Activated CD4-positive, alpha-beta T cell treated with anti-CD3 and anti-CD28 coated beads, Interleukin-2, amount 50 U/mL, for 48 hours (primary cell): ENCODE measurements at regions not wholly inside any gene's neighbourhood (a gene's known extent, or its start where the extent isn't known, plus 50 kb on each side); places are given as distances from the start of the nearest gene placed in this dataset.
"Not testable (repeated sequence)": the region's sequence is repeated elsewhere in the genome, so short reads cannot be mapped to it uniquely, and the experiment has no call there.

Experiments
- DNase-seq, 2 experiments: peaks; one replicate each; pipeline ENCODE4 v3.0.0-alpha.2; 2020

DNA sequence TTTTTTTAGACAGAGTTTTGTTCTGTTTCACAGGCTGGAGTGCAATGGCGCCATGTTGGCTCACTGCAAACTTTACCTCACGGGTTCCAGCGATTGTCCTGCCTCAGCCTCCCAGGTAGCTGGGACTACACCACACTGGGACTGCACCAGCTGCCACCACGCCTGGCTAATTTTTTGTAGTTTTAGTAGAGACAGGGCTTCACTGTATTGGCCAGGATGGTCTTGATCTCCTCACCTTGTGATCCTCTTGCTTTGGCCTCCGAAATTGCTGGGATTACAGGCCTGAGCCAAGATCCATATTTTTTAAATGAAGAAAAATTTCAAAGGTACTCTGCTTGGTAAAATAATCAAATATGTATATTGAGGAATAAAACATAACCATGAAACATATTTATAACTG is 195.8 kb upstream of the TPTE start:
- DNase-seq = peak; percentile 28 to 43

DNA sequence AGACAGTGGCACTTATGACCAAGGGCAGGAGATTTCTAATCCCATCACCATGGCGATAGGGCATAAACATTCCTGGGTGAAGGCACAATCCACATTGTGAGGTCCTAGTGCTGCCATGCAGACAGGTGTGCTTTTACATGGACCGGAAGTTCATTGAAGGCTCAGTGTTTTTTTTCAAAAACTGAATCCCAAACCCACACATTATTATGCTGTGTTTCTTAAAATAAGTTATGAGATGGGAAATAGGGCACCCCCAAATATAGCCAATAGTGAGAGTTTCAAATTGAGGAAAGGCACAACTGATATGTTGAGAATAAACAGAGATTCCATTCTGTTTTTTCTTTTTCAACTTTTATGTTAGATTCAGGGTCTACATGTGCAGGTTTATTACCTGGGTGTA is 195.2 kb upstream of the TPTE start:
- not testable (repeated sequence) for DNase-seq

DNA sequence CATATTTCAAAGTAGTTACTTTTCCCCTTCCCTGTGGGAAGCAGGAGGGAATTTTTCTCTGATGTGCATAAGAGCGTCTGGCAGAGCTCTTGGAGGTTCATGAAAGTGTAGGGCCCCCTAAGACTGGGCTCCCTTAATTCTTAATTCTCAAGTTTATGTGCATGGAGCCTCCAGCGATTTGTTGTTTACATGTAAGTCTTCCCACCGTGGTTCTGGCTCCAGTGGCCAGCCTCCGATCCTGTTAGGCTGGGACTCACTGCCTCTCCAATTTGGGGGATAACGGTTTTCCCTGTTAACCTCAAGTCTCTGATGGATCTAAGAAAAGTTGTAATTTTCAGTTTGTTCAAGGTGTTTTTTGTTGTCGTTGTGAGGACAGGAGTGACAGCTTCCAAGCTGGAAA is 192.7 kb upstream of the TPTE start:
- not testable (repeated sequence) for DNase-seq

DNA sequence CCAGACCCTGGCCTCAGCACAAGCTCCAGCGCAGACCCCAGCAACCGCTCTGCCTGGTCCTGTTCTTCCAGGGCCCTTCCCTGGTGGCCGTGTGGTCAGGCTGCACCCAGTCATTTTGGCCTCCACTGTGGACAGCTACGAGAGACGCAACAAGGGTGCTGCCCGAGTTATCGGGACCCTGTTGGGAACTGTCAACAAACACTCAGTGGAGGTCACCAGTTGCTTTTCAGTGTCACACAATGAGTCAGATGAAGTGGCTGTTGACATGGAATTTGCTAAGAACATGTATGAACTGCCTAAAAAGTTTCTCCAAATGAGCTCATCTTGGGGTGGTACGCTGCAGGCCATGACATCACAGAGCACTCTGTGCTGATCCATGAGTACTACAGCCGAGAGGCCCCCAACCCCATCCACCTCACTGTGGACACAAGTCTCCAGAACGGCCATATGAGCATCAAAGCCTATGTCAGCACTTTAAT is 190.7 kb upstream of the TPTE start:
- not testable (repeated sequence) for DNase-seq

DNA sequence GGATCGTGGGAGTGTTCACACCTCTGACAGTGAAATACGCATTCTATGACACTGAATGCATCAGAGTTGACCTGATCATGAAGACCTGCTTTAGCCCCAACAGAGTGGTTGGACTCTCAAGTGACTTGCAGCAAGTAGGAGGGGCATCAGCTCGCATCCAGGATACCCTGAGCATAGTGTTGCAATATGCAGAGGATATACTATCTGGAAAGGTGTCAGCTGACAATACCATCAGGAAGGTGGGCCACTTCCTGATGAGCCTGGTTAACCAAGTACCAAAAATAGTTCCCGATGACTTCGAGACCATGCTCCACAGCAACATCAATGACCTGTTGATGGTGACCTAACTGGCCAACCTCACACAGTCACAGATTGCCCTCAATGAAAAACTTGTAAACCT is 190.2 kb upstream of the TPTE start:
- not testable (repeated sequence) for DNase-seq

DNA sequence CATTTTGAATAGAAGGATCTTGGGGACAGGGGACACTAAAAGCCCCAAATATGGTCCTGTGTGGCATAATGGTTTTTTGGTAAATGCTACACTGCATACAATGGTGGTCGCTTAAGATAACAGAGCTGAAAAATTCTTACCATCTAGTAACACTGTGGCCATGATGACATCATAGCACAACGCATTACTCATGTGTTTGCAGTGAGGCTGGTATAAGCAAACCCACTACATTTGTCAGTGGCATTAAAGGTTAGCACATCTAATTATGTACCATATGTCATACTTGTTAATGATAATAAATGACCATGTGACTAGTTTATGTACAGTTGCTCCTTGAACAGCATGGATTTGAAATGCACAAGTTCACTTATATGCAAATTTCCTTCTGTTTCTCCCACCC is 188.4 kb upstream of the TPTE start:
- DNase-seq = not testable (repeated sequence)

DNA sequence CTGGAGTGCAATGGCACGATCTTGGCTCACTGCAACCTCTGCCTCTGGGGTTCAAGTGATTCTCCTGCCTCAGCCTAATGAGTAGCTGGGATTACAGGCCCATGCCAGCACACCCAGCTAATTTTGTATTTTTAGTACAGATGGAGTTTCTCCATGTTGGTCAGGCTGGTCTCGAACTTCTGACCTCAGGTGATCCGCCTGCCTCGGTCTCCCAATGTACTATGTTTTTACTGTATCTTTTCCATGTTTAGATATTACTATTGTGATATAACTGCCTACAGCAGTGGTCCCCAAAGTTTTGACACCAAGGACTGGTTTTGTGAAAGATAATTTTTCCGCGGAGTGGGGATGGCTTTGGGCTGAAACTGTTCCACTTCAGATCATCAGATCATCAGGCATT is 187.0 kb upstream of the TPTE start:
- DNase-seq = not testable (repeated sequence)

DNA sequence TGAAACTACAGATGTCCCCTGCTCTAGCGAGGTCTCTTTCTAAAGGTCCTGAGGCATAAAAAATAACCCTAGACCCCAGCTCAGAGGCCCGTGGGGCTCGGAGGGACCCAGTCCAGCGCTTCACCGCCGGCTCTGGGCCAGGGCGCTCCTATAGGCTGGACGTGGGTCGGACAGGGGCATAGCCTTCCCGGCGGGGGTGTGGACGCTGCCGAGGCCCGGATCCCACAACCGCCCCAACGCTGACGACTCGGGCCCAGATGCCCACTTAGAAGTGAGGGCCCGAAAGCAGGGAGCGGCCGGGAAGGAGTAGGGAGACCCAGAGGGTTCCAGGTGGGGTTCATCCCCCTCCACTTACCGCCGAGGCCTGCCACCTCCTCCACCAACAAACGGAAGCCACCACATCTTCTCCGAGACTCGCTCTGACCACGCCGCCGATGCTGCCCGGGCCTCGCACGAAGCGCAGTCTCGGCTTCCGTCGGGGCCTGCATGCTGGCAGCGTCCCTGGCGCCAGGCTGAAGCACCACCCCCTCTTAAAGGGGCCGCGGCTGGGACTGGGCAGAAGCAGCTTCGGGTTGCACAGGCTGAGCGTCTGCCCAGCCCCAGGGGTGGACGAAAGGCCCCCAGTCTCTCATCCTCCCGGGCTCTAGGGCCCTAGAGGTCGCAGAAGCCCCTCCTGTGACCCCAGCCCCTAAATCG is 179.0 kb upstream of the TPTE start:
- DNase-seq = not testable (repeated sequence)

DNA sequence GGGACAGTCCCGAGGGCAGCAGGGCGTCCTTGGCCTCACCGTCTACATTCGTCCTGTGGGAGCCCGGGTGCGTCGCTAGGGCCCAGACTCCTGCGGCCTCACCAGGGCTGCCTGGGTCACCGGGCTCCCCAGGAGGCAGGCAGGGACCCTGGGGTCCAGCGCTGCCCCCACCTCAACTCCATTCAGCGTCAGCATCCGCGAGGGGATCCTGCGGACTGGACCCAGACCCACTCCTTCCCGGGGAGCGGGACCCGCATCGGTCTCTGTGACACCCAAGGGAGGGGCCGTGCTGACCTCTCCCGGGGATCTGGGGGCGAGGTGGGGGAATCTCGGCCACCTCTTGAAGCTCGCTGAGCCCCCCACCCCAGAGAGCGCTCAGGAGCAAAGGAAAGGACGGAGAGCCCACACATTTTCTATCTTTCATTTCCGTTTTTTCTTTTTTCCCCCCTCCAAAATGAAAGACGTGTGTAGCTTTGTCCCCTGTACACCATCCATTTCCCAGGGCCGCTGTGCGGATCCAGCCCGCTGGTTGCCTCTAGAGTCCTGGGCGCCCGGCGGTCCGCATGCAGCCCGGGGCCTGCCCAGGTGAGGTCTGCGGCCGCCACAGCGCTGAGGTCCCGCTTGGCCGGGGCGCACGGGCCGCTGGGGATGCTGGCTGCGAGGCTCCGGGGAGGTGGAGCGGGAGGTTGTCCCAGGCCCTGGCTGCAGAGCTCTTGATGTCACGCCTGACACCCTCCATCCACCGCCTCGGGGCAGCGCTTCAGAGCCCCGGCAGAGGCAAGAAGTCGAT is 178.0 kb upstream of the TPTE start:
- not testable (repeated sequence) for DNase-seq

DNA sequence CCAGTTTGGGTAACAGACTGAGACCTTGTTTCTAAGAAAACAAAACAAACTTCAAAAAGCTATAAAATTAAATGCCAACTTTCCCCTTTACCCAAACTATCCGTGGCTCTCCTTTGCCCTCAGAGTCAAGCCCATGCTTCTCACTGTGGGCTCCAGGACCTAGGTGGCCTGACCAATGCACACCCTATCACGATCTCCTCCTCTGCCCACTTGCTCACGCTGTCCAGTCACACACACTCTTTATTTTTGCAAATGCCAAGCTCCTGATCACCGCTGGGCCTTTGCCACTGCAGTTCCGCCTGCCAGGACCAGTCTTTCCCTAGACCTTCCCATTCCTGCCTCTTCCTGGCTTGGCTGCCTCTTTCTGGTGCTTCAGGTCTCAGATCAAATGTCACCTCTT is 177.1 kb upstream of the TPTE start:
- not testable (repeated sequence) for DNase-seq

DNA sequence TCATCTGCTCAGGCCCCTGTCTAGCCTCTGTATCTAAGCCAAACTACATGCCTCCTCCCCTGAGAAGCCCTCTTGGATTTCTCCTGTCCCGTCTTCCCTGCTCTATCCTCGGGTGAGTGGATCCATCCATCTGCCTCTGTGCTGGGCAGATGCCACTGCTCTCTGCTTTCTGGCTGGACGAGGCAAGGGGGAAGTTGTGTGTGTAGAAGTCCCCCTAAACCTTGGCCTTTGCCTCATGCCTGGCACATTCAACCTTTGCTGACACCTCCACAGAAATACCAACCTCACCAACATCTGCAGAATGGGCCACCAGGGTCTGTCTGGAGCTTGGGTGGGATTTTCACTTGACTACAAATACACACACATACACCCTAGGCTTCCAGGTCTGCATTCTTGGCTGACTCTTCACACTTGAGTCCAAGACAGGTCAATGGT is 176.2 kb upstream of the TPTE start:
- not testable (repeated sequence) for DNase-seq

DNA sequence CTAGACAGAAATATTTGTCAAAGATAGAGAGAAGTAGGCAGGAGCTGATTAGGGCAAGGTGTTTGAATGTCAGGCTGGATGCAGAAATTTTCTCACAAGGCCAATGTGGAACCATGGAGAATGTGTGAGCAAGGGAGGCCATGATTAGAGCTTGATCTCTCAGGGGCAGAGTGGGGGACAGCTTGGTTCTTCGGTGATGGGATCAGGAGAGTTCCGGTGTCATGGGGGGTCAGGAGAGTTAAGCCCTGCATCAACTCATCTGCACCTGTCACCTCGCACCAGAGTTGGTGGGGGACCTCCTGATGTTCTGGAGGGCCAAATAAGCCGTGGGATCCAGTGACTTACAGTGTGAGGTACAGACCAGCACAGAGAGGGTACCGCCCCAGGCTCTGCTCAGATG is 175.1 kb upstream of the TPTE start:
- DNase-seq = not testable (repeated sequence)

DNA sequence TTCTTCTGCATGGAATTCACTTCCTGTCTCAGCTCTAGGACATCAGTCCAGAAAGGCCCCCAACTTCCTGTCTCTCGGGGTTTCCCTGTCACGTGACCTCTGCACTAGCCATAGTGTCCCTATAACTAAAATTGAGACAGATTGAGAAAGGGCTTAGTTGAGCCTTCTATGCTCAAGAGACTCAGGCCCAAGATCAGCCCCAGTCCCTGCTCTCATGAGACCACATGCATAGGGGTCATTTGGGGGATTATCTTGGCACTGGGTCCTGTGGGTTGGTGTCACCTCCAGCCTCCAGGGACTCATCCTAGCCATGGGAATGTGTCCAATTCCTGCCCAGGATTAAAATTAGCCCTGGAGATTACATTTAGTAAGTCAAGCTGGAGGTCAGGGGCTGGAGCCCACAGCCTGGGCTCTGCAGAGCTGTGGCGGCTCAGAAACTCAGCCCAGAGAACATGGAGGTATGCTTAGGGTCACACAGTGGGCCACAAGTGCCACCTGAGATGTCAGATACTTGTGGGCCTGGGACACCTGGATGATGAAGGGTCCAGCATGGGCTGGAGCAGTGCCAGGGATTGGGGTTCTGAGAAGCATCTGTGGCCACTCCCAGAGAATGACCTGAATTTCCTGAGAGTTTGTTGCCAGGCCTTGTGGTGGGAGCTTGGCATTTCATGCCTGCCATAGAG is 174.3 kb upstream of the TPTE start:
- not testable (repeated sequence) for DNase-seq

DNA sequence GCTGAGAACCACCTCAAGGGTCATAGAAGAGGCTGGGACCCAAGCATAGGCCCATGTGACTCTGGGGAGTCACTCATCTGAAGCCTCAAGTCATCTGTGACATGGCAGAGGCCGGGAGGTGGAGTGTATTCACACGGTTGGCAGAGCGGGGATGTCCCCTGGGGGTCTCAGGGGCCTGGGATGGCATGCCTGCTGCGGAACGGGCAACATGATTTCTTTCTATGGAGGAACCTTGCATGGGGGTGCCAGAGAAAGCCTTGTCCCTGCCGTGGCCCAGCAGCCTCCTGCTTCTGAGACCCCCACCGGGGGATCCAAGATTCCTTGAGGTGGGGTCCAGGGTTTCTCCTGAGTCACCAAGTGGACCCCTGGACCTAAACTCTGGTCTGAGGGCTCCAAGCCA is 173.7 kb upstream of the TPTE start:
- not testable (repeated sequence) for DNase-seq

DNA sequence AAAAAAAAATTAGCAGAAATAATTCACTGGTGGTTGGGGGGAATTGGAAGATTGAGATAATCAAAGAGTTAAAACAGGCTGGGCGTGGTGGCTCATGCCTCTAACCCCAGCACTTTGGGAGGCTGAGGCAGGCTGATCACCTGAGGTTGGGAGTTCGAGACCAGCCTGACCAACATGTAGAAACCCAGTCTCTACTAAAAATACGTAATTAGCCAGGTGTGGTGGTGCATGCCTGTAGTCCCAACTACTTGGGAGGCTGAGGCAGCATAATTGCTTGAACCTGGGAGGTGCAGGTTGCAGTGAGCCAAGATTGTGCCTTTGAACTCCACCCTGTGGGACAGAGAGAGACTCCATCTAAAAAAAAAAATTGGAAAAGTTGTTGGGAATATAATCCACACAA is 173.2 kb upstream of the TPTE start:
- not testable (repeated sequence) for DNase-seq

DNA sequence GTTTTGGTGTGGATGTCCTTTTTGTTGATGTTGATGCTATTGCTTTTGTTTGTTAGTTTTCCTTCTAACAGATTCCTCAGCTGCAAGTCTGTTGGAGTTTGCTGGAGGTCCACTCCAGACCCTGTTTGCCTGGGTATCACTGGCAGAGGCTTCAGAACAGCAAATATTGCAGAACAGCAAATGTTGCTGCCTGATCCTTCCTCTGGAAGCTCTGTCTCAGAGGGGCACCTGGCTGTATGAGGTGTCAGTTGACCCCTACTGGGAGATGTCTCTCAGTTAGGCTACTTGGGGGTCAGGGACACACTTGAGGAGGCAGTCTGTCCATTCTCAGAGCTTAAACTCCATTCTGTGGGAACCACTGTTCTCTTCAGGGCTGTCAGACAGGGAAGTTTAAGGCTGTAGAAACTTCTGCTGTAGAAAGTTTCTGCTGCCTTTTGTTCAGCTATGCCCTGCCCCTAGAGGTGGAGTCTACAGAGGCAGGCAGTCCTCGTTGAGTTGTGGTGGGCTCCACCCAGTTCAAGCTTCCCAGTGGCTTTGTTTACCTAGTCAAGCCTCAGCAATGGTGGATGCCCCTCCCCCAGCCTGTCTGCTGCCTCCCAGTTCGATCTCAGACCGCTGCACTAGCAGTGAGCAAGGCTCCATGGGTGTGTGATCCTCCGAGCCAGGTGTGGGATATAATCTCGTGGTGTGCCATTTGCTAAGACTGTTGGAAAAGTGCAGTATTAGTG is 166.4 kb upstream of the TPTE start:
- not testable (repeated sequence) for DNase-seq

DNA sequence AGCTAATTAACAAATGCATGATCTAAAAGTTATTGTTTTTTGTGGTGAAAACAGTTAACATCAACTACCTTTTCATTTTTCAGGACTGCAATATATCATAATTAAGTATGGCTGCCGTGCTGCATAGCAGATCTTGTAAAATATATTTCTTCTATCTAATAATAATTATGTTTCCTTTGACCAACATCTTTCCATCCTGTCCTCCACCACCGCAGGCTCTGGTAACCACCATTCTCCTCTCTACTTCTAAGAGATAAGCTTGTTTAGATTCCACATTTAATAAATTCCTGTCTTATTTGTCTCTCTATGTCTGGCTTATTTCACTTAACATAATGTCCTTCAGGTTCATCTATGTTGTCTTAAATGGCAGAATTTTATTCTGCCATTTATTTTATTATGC is 162.3 kb upstream of the TPTE start:
- not testable (repeated sequence) for DNase-seq

DNA sequence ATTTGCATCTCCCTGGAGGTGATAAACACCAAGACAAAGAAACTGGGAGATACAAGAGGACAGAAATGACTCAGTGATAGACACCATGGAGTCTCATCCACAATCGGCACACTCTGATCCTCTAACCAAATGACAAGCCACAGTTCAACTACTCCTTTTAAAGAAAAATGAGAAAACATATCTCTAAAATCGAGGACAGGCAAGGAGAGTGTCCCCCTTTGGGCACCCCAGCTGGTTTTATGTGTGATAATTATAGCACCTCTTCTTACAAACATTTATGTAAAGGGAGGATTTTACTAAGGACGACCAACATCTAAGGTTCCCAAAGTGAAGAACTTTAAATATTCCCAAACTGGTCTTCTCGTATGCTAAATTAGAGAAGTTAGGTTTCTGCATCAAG is 161.5 kb upstream of the TPTE start:
- not testable (repeated sequence) for DNase-seq

DNA sequence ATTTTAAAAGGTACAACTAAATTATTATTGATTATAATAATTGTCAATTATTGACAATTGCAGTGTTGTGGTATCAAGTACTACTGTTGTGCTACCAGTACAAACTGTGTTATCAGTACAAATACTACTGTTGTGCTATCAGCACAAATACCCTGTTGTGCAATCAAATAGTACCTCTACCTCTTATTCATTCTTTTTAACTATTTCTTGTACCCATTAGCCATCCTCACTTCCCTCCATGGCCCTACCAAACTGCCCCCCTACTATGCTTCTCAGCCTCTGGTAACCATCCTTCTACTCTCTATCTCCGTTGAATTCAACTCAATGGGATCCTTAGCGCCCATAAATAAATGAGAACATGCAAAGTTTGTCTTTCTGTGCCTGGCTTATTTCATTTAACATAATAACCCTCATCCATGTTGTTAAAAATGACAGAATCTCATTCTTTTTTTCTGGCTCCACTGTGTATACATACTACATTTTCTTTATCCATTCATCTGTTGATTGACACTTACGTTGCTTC is 160.1 kb upstream of the TPTE start:
- DNase-seq = not testable (repeated sequence)

DNA sequence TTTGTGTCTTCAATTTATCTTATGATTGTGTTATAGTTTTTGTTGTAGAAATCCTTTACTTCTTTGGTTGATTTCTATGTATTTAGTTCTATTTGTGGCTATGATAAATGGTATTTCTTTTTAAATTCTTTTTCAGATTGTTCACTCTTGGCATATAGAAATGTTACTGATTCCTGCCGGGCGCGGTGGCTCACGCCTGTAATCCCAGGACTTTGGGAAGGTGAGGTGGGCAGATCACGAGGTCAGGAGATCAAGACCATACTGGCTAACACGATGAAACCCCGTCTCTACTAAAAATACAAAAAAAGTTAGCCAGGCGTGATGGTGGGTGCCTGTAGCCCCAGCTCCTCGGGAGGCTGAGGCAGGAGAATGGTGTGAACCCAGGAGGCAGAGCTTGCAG is 158.6 kb upstream of the TPTE start:
- DNase-seq = not testable (repeated sequence)

DNA sequence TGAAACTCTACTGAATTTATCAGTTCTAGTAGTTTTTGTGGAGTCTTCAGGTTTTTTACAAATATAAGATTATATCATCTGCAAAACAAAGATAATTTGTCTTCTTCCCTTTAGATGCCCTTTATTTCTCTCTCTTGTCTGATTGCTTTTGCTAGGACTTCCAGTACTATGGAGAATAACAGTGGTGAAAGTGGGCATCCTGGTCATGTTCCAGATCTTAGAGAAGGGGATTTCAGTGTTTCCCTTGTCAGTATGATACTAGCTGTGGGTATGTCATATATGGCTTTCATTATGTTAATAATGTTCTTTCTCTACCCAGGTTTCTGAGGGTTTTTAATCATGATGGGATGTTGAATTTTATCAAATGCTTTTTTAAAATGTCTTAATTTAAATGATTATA is 158.1 kb upstream of the TPTE start:
- not testable (repeated sequence) for DNase-seq

DNA sequence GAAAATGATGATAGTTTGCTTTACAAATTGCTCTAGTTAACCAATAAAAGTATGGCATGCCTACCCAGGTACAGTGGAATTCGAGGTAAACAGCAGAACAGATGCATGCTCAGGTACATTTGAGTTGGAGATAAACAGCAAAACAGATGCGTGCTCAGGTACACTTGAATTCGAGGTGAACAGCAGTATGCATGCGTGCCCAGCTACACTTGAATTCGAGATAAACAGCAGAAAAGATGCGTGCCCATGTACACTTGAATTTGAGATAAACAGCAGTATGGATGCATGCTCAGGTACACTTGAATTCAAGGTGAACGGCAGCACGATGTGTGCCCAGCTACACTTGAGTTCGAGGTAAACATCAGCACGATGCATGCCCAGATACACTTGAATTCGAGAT is 155.2 kb upstream of the TPTE start:
- DNase-seq = not testable (repeated sequence)

DNA sequence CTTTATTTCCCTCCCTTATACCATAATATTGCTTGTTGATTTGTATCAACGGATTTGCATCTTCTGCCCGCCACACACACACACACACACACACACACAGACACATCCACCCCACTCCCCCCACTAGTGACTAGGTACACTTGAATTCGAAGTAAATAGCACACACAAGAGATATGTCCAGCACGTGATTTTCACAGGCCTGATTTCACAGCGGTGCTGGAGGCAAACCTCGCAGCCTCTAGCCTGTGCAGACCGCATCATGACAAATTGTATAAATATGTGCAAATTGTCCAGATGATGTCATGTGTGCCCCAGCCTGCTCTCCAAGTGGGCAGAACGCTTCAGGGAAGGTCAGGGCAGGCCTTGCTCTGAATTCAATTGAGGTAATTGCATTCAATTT is 153.8 kb upstream of the TPTE start:
- DNase-seq = not testable (repeated sequence)
